C4-2B (cell line): ENCODE measurements at regions not wholly inside any gene's neighbourhood (a gene's known extent, or its start where the extent isn't known, plus 50 kb on each side); places are given as distances from the start of the nearest gene placed in this dataset.

ENCODE experiments used
- ZFX ChIP-seq: fragments of 450-650 bp; IDR thresholded peaks from 2 replicates; pipeline ENCODE4 v1.6.1; 2017
- TF ChIP-seq, protein P1 (sequence below): fragments of 450-650 bp; conservative IDR thresholded peaks from 2 replicates; pipeline ENCODE4 v1.5.1; 2017; ENCODE audit warnings: mild to moderate bottlenecking

GRCh38 chr4:185993328-185993973 is 75.5 kb upstream of the TLR3 start:
- TF ChIP-seq, protein P1, sequence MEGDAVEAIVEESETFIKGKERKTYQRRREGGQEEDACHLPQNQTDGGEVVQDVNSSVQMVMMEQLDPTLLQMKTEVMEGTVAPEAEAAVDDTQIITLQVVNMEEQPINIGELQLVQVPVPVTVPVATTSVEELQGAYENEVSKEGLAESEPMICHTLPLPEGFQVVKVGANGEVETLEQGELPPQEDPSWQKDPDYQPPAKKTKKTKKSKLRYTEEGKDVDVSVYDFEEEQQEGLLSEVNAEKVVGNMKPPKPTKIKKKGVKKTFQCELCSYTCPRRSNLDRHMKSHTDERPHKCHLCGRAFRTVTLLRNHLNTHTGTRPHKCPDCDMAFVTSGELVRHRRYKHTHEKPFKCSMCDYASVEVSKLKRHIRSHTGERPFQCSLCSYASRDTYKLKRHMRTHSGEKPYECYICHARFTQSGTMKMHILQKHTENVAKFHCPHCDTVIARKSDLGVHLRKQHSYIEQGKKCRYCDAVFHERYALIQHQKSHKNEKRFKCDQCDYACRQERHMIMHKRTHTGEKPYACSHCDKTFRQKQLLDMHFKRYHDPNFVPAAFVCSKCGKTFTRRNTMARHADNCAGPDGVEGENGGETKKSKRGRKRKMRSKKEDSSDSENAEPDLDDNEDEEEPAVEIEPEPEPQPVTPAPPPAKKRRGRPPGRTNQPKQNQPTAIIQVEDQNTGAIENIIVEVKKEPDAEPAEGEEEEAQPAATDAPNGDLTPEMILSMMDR, result no peak
- TF ChIP-seq ZFX, result no peak
